ENCODE measurements at regions not wholly inside any gene's neighbourhood (a gene's known extent, or its start where the extent isn't known, plus 50 kb on each side); places are given as distances from the start of the nearest gene placed in this dataset.
"Not testable (repeated sequence)": the region's sequence is repeated elsewhere in the genome, so short reads cannot be mapped to it uniquely, and the experiment has no call there.

- no peak for DNase-seq
Observed at GRCh38 chr4:188754372-188755002, 615.2 kb downstream of the TRIML1 start.

GRCh38 chr4:188767496-188767895, 628.3 kb downstream of the TRIML1 start:
- DNase-seq, result no peak

- DNase-seq, result no peak
Observed at GRCh38 chr4:188778905-188779304, 639.7 kb downstream of the TRIML1 start.

- DNase-seq, result no peak
Observed at GRCh38 chr4:188779581-188779980, 640.3 kb downstream of the TRIML1 start.

- no peak for DNase-seq
Observed at GRCh38 chr4:188780028-188780427, 640.8 kb downstream of the TRIML1 start.

GRCh38 chr4:188780686-188781085, 641.4 kb downstream of the TRIML1 start:
- no peak for DNase-seq

- DNase-seq, result no peak
Observed at GRCh38 chr4:188781655-188782054, 642.4 kb downstream of the TRIML1 start.

- DNase-seq, result no peak
Observed at GRCh38 chr4:188783175-188783574, 643.9 kb downstream of the TRIML1 start.

GRCh38 chr4:188783606-188784160, 644.4 kb downstream of the TRIML1 start:
- no peak for DNase-seq

GRCh38 chr4:188796600-188796999, 657.4 kb downstream of the TRIML1 start:
- DNase-seq, result not testable (repeated sequence)

- not testable (repeated sequence) for DNase-seq
Observed at GRCh38 chr4:188797011-188797410, 657.8 kb downstream of the TRIML1 start.

- no peak for DNase-seq
Observed at GRCh38 chr4:188804861-188805260, 665.6 kb downstream of the TRIML1 start.

GRCh38 chr4:188811121-188811520, 671.9 kb downstream of the TRIML1 start:
- DNase-seq, result no peak

- no peak for DNase-seq
Observed at GRCh38 chr4:188812644-188813043, 673.4 kb downstream of the TRIML1 start.

GRCh38 chr4:188818300-188818699, 679.1 kb downstream of the TRIML1 start:
- no peak for DNase-seq

GRCh38 chr4:188819233-188819632, 680.0 kb downstream of the TRIML1 start:
- no peak for DNase-seq

- DNase-seq, result no peak
Observed at GRCh38 chr4:188821500-188821899, 682.3 kb downstream of the TRIML1 start.

GRCh38 chr4:188822698-188823097, 683.5 kb downstream of the TRIML1 start:
- DNase-seq, result no peak

- no peak for DNase-seq
Observed at GRCh38 chr4:188824553-188824952, 685.3 kb downstream of the TRIML1 start.

- no peak for DNase-seq
Observed at GRCh38 chr4:188826393-188826792, 687.2 kb downstream of the TRIML1 start.

- DNase-seq, result no peak
Observed at GRCh38 chr4:188839704-188840103, 700.5 kb downstream of the TRIML1 start.

- DNase-seq, result no peak
Observed at GRCh38 chr4:188841523-188841922, 702.3 kb downstream of the TRIML1 start.

- DNase-seq, result no peak
Observed at GRCh38 chr4:188854436-188854835, 715.2 kb downstream of the TRIML1 start.

- DNase-seq, result no peak
Observed at GRCh38 chr4:188858696-188859095, 719.5 kb downstream of the TRIML1 start.

GRCh38 chr4:188864741-188865140, 725.5 kb downstream of the TRIML1 start:
- no peak for DNase-seq

All from activated CD4-positive, CD25-positive, alpha-beta regulatory T cell treated with anti-CD3 and anti-CD28 coated beads, Interleukin-2, amount 50 U/mL, for 72 hours (primary cell).